Panc1 (cell line): ENCODE measurements at regions not wholly inside any gene's neighbourhood (a gene's known extent, or its start where the extent isn't known, plus 50 kb on each side); places are given as distances from the start of the nearest gene placed in this dataset.

Experiments used
- POLR2AphosphoS5 ChIP-seq: IDR thresholded peaks from 2 replicates; pipeline ENCODE4 v1.6.1; 2012; ENCODE audit warnings: mild to moderate bottlenecking, low read depth, low read length, moderate library complexity
- TF ChIP-seq, protein P1 (sequence below): fragments of 450-650 bp; IDR thresholded peaks from 2 replicates; pipeline ENCODE4 v1.5.1; 2017; ENCODE audit warnings: mild to moderate bottlenecking

DNA sequence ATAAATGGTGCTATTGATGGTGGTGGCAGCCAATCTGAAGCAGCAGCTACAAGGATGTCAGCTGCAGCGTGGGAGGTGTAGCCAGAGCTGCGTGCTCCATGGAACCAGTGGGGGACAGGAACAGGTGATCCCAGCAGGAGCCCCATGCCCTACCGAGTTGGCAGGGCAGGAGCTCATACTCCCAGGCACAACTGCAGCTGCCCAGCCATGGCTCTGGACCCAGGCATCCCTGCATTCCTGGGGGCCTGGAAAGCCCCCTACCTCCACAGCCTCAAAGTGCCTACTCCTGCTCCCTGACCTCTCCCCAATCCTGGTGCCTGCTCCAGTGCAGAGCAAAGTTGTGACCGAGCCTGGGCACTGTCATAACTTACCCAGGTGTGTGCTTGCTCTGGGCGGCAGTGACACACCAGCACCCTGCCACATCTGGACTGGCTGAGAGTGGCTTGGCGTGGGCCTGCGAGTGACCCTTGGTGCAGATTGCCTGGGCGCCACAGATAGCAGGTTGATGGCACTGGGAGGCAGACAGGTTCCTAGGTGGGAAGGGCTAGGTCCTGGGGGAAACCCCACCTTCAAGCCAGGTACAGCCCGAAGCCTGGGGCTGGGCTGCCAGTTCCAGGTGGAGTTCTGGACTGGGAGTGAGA lies 101.1 kb downstream of the DCAF12L2 start:
- TF ChIP-seq POLR2AphosphoS5: no peak
- TF ChIP-seq, protein P1, sequence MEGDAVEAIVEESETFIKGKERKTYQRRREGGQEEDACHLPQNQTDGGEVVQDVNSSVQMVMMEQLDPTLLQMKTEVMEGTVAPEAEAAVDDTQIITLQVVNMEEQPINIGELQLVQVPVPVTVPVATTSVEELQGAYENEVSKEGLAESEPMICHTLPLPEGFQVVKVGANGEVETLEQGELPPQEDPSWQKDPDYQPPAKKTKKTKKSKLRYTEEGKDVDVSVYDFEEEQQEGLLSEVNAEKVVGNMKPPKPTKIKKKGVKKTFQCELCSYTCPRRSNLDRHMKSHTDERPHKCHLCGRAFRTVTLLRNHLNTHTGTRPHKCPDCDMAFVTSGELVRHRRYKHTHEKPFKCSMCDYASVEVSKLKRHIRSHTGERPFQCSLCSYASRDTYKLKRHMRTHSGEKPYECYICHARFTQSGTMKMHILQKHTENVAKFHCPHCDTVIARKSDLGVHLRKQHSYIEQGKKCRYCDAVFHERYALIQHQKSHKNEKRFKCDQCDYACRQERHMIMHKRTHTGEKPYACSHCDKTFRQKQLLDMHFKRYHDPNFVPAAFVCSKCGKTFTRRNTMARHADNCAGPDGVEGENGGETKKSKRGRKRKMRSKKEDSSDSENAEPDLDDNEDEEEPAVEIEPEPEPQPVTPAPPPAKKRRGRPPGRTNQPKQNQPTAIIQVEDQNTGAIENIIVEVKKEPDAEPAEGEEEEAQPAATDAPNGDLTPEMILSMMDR: no peak
